Panc1 (cell line): ENCODE measurements at regions not wholly inside any gene's neighbourhood (a gene's known extent, or its start where the extent isn't known, plus 50 kb on each side); places are given as distances from the start of the nearest gene placed in this dataset.

Source experiments
- ATAC-seq: fragments of 200-7000 bp; cut with Tn5 transposase; 2 replicates; pipeline ENCODE4 v1.9.1; 2020; ENCODE audit warnings: mild to moderate bottlenecking, moderate library complexity
- BruUV-seq: library from RNA; stranded (reverse); fragments of 400-500 nt; replicated peaks from 2 replicates; lab custom pipeline; 2021; lab: Mats Ljungman, UMichigan
- CTCF ChIA-PET: fragments of 300-600 bp; sonication (Branson Sonifier 250); formaldehyde crosslinking; loops from one replicate; lab custom pipeline; 2022; ENCODE audit warnings: antibody characterized with exemption; lab: Charles Lee
- POLR2A ChIA-PET: fragments of 300-600 bp; sonication (Branson Sonifier 250); formaldehyde crosslinking; loops from one replicate; lab custom pipeline; 2022; ENCODE audit warnings: antibody characterized with exemption; lab: Charles Lee
- DNase-seq: peaks from one replicate; pipeline ENCODE4 v3.0.0-alpha.2; 2010; ENCODE audit warnings: low read depth, low spot score
- H3K27ac ChIP-seq: 2 replicates; pipeline ENCODE4 v1.5.1; 2011; ENCODE audit warnings: mild to moderate bottlenecking, low read length, inconsistent platforms
- H3K27me3 ChIP-seq: fragments of 200-500 bp; sonication (Bioruptor generic); 2 replicates; pipeline ENCODE4 v1.6.0; 2014; ENCODE audit warnings: low read length, inconsistent platforms; ENCODE audit not compliant: control insufficient read depth, insufficient read depth
- H3K36me3 ChIP-seq: fragments of 200-500 bp; sonication (Bioruptor generic); 2 replicates; pipeline ENCODE4 v1.5.1; 2014; ENCODE audit warnings: inconsistent platforms, mild to moderate bottlenecking, low read length, moderate library complexity; ENCODE audit not compliant: control insufficient read depth, insufficient read depth
- H3K4me1 ChIP-seq: 2 replicates; pipeline ENCODE4 v1.5.1; 2011; ENCODE audit warnings: inconsistent platforms, mild to moderate bottlenecking, low read length, moderate library complexity; ENCODE audit not compliant: control insufficient read depth, insufficient read depth
- H3K4me3 ChIP-seq, 2 experiments: 2 replicates each; pipeline ENCODE4 v1.5.1; 2011 to 2012; ENCODE audit warnings: low read depth in 2 of 2, low read length in 2 of 2, mild to moderate bottlenecking in 2 of 2, inconsistent platforms in 1 of 2, moderate library complexity in 1 of 2
- H3K9me3 ChIP-seq: fragments of 200-500 bp; sonication (Bioruptor generic); 2 replicates; pipeline ENCODE4 v1.5.1; 2014; ENCODE audit warnings: low read depth, mild to moderate bottlenecking, inconsistent platforms, low read length, moderate library complexity; ENCODE audit not compliant: control insufficient read depth, insufficient read depth
- CTCF ChIP-seq: fragments of 450-650 bp; IDR thresholded peaks from 2 replicates; pipeline ENCODE4 v1.5.1; 2017; ENCODE audit warnings: mild to moderate bottlenecking
- POLR2AphosphoS5 ChIP-seq: IDR thresholded peaks from 2 replicates; pipeline ENCODE4 v1.6.1; 2012; ENCODE audit warnings: mild to moderate bottlenecking, low read depth, low read length, moderate library complexity
- REST ChIP-seq, 2 experiments: IDR thresholded peaks; 2 replicates each; pipeline ENCODE4 v1.6.1; 2011 to 2012; ENCODE audit warnings: low read depth in 2 of 2, control low read depth in 1 of 2, low read length in 1 of 2, mild to moderate bottlenecking in 1 of 2, moderate library complexity in 1 of 2; ENCODE audit not compliant: insufficient read depth in 1 of 2
- SIN3A ChIP-seq: IDR thresholded peaks from 2 replicates; pipeline ENCODE4 v1.6.1; 2012; ENCODE audit warnings: low read depth, mild to moderate bottlenecking, low read length, moderate library complexity, borderline replicate concordance; ENCODE audit not compliant: insufficient read depth
- TCF7L2 ChIP-seq: IDR thresholded peaks from 2 replicates; pipeline ENCODE4 v1.6.1; 2011; ENCODE audit warnings: mild to moderate bottlenecking, low read depth, low read length, inconsistent platforms
- in situ Hi-C: cut with HindIII; loops from 2 replicates; pipeline ENCODE4 v1.10.0; 2016; ENCODE audit warnings: low sequenced_read_pairs, low pct_unique_long_range_greater_than_20kb
- intact Hi-C: fragments of 100-400 bp; cut with micrococcal nuclease; formaldehyde crosslinking; loops from one replicate; pipeline ENCODE4 v1.10.0; 2022; ENCODE audit not compliant: unreplicated experiment

- ATAC-seq (no peak), DNase-seq (no peak)
- Histone ChIP-seq H3K4me3 (no peak overlapping the region), H3K9me3 (no peaks in the 10 kb centered on the region), H3K4me1 (no peaks in the 10 kb centered on the region), H3K27me3 (no peaks in the 10 kb centered on the region), H3K36me3 (no peaks in the 10 kb centered on the region), H3K27ac (no peak overlapping the region)
- intact Hi-C loops, result no loop called here
- no TSS peak for BruUV-seq
- in situ Hi-C loops, result no loop called here
- ChIA-PET CTCF (no interaction called here), POLR2A (no interaction called here)
- TF ChIP-seq CTCF, result no peak
- TF ChIP-seq TCF7L2, result no peak
- no peak for TF ChIP-seq REST (IDR thresholded peaks at IDR 0.05; ENCODE audit: insufficient read depth in 1 of 2, low read depth in 2 of 2, low read length in 1 of 2)
- no peak for TF ChIP-seq SIN3A
- TF ChIP-seq POLR2AphosphoS5, result no peak
These were observed 65.7 kb upstream of the CTAGE1 start for GRCh38 chr18:22483407-22483806.

GRCh38 chr18:22484471-22484870 lies 66.8 kb upstream of the CTAGE1 start:
- ATAC-seq (no peak), DNase-seq (no peak)
- no peaks in the 10 kb centered on the region for H3K27me3 ChIP-seq
- POLR2A ChIA-PET, result no interaction called here
- no peaks in the 10 kb centered on the region for H3K4me1 ChIP-seq
- CTCF ChIA-PET, result no interaction called here
- H3K9me3 ChIP-seq, result no peaks in the 10 kb centered on the region
- BruUV-seq, result no TSS peak
- no peak overlapping the region for H3K4me3 ChIP-seq
- in situ Hi-C loops, result no loop called here
- intact Hi-C loops, result no loop called here
- TF ChIP-seq REST (IDR thresholded peaks at IDR 0.05; ENCODE audit: insufficient read depth in 1 of 2, low read depth in 2 of 2, low read length in 1 of 2), result no peak
- TF ChIP-seq SIN3A, result no peak
- TF ChIP-seq CTCF, result no peak
- H3K36me3 ChIP-seq, result no peaks in the 10 kb centered on the region
- no peak overlapping the region for H3K27ac ChIP-seq
